Peyer's patch (tissue), 4 donors: ENCODE measurements at regions not wholly inside any gene's neighbourhood (a gene's known extent, or its start where the extent isn't known, plus 50 kb on each side); places are given as distances from the start of the nearest gene placed in this dataset.

Source experiments
- CTCF ChIP-seq, 6 experiments: fragments of 450-650 bp in 4 of 6; fragments of 200-600 bp in 2 of 6; sonication (generic) in 1 of 6; IDR thresholded peaks; one replicate each; pipeline ENCODE4 v1.5.1; 2017 to 2019; ENCODE audit warnings: antibody characterized with exemption in 6 of 6, mild to moderate bottlenecking in 3 of 6, moderate library complexity in 1 of 6
- POLR2A ChIP-seq, 2 donors: fragments of 450-650 bp; IDR thresholded peaks; one replicate each; pipeline ENCODE4 v1.5.1; 2017; ENCODE audit warnings: antibody characterized with exemption in 2 of 2, mild to moderate bottlenecking in 2 of 2, moderate library complexity in 2 of 2

GRCh38 chr12:47414511-47414910, 291.3 kb downstream of the RPAP3 start:
- TF ChIP-seq POLR2A (IDR thresholded peaks at IDR 0.05), result no peak
- TF ChIP-seq CTCF (IDR thresholded peaks at IDR 0.05), result no peak
